OCI-LY3 (cell line): ENCODE measurements at regions not wholly inside any gene's neighbourhood (a gene's known extent, or its start where the extent isn't known, plus 50 kb on each side); places are given as distances from the start of the nearest gene placed in this dataset.

ENCODE experiments used
- EZH2phosphoT487 ChIP-seq: fragments of 200-600 bp; shearing (Covaris generic); IDR thresholded peaks from 2 replicates; pipeline ENCODE4 v1.6.1; 2018; ENCODE audit warnings: antibody characterized with exemption, mixed run types, low read depth
- TF ChIP-seq, protein P1 (sequence below): fragments of 200-600, 300-600 bp; sonication (generic); IDR thresholded peaks from 2 replicates; pipeline ENCODE4 v1.5.1; 2014; ENCODE audit warnings: antibody characterized with exemption, low read length, low read depth

DNA sequence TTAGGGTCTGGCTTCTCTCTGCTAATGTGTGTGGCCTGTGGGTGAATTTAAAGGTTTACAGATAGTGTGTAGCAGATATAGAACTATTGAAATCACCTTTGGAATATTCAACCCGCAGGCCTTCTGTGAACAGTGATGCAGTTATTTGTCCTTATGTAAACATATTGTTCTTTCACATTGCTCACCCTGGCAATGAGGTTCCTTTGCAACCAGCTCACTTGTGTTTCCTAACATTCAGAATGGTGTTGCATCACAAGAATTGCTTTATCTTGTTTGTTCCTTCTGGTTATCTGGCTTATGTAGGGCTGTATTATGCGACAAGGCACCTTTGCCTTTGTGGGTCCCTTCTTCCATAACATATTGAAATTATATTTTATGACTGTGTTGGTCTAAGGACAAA, 370.3 kb downstream of the NNT start:
- TF ChIP-seq, protein P1, sequence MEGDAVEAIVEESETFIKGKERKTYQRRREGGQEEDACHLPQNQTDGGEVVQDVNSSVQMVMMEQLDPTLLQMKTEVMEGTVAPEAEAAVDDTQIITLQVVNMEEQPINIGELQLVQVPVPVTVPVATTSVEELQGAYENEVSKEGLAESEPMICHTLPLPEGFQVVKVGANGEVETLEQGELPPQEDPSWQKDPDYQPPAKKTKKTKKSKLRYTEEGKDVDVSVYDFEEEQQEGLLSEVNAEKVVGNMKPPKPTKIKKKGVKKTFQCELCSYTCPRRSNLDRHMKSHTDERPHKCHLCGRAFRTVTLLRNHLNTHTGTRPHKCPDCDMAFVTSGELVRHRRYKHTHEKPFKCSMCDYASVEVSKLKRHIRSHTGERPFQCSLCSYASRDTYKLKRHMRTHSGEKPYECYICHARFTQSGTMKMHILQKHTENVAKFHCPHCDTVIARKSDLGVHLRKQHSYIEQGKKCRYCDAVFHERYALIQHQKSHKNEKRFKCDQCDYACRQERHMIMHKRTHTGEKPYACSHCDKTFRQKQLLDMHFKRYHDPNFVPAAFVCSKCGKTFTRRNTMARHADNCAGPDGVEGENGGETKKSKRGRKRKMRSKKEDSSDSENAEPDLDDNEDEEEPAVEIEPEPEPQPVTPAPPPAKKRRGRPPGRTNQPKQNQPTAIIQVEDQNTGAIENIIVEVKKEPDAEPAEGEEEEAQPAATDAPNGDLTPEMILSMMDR, result no peak
- no peak for TF ChIP-seq EZH2phosphoT487
